ENCODE measurements at regions not wholly inside any gene's neighbourhood (a gene's known extent, or its start where the extent isn't known, plus 50 kb on each side); places are given as distances from the start of the nearest gene placed in this dataset.

GRCh38 chr11:122268601-122269130, 152.7 kb upstream of the BLID start:
- POLR2A ChIA-PET = no interaction called here
- CTCF ChIA-PET = no interaction called here
- Mint-ChIP-seq H3K4me1 (peaks cover 20% of the 10 kb centered on the region), H3K4me3 (no peak overlapping the region), H3K36me3 (no peaks in the 10 kb centered on the region), H3K9me3 (no peaks in the 10 kb centered on the region), H3K27me3 (ENCODE audit: low read depth) (no peaks in the 10 kb centered on the region), H3K27ac (no peak overlapping the region)
- TF ChIP-seq ATF3 (CRISPR knock-in tag; conservative IDR thresholded peaks at IDR 0.05) (no peak), ERG (CRISPR knock-in tag; IDR thresholded peaks at IDR 0.05) (no peak), USF2 (CRISPR knock-in tag; IDR thresholded peaks at IDR 0.05) (no peak), ZNF512 (CRISPR knock-in tag; IDR thresholded peaks at IDR 0.05; ENCODE audit: borderline replicate concordance) (no peak), GABPB1 (CRISPR knock-in tag; IDR thresholded peaks at IDR 0.05) (no peak), SMAD3 (CRISPR knock-in tag; IDR thresholded peaks at IDR 0.05; ENCODE audit: borderline replicate concordance) (no peak), IRF2 (CRISPR knock-in tag; IDR thresholded peaks at IDR 0.05; ENCODE audit: borderline replicate concordance, low read depth) (no peak), TCF7 (CRISPR knock-in tag; IDR thresholded peaks at IDR 0.05; ENCODE audit: low read depth) (no peak), ZMAT4 (CRISPR knock-in tag; IDR thresholded peaks at IDR 0.05) (no peak), E2F5 (CRISPR knock-in tag; IDR thresholded peaks at IDR 0.05) (no peak), HMGXB4 (CRISPR knock-in tag; IDR thresholded peaks at IDR 0.05) (no peak), STAT6 (CRISPR knock-in tag; conservative IDR thresholded peaks at IDR 0.05; ENCODE audit: low read depth) (no peak), TP53 (CRISPR knock-in tag; IDR thresholded peaks at IDR 0.05) (no peak), EMX1 (CRISPR knock-in tag; IDR thresholded peaks at IDR 0.05) (no peak), ZNF232 (CRISPR knock-in tag; IDR thresholded peaks at IDR 0.05) (no peak), PREB (CRISPR knock-in tag; IDR thresholded peaks at IDR 0.05; ENCODE audit: borderline replicate concordance) (no peak), NR3C1 (CRISPR knock-in tag; conservative IDR thresholded peaks at IDR 0.05; ENCODE audit: low read depth) (no peak), SP1 (CRISPR knock-in tag; conservative IDR thresholded peaks at IDR 0.05) (no peak), CREM (CRISPR knock-in tag; IDR thresholded peaks at IDR 0.05) (no peak)
- DNase-seq (ENCODE audit: low spot score) = no peak
- ATAC-seq = no peak

Data from WTC11 (cell line).